GM18499 (cell line): ENCODE measurements at regions not wholly inside any gene's neighbourhood (a gene's known extent, or its start where the extent isn't known, plus 50 kb on each side); places are given as distances from the start of the nearest gene placed in this dataset.

Experiments used
- ATAC-seq: cut with Tn5 transposase; IDR thresholded peaks from one replicate; pipeline ENCODE4 v1.9.1; 2021; ENCODE audit warnings: moderate number of reproducible peaks; ENCODE audit not compliant: insufficient read depth, unreplicated experiment

DNA sequence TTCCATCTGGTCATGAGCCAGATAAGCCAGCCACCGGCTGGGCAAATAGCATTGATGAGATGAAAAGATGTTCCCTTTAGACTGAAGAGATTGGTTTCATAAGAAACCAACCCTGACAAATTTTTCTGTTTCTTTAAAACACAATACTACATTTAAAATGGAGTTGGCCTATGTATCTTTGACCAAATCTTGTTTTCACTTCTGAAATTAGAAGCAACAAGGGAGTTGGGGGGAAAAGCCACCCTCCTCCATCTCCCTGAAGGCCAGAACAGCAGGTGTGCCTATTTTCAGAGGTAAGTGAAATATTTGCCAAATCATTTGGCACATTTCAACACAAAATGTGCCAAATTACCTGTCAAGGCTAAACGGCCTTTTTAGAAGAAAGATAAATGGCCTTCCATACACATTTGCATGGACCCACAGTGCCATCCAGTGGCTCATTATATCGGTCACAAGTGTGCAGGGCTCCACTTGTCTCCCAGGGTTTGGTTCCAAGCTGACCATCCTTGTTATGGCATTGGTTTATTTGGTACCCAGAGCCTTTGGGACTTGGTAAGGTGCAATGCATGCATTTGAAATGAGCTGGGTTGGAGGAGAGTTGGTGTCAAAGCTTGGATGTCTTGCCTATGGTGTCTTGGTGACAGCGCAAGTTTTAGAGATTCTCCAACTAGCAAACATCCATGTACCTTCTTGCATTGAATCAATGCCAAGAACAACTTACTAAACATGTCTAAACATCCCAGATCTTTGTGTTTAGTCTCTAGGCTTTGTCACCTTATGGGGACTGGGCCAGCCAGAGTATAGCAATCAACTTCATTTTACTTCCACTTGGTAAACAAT is 372.0 kb upstream of the KIF2A start:
- ATAC-seq: no peak

DNA sequence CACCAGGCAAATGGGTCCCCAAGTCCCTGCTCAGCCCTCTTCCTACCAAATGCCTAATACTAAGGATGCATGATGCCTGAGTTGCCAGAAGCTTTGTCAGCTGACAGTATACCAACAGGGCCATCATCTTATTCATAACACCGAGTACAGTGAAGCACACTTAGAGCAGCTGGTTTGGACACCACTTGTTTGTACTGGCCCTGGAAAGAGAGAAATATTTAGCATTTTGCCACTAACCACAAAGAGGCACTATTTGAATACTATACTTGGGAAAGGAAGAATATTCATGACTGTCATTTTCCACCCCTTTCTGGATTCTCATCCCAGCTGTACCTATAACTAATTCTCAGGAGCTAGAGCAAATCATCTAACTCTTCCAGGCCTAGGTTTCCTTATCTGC is 364.4 kb upstream of the KIF2A start:
- no peak for ATAC-seq

DNA sequence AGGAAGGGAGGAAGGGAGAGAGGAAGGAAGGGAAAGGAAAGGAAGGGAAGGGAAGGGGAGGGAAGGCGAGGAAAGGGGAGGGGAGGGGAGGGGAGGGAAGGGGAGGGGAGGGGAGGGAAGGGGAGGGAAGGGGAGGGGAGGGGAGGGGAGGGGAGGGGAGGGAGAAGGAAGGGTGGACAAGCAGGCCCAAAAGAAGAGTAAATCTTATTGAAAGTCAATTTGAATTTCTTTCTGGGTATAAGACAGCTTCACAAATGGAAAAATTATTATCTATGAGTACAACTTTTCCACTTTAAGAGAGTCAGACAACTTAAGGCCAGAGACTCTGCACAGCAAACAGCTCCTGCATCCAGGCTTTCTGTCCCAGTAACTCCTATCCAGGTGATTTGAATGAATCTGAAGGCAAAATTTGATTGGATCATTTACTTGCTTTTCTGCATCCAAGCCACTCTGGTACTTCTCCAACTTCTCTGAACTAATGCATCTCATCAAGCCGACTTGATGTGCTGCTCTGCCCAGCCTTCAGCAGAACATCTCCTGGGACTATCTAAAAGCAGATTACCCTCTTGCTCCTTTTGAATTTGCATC is 363.4 kb upstream of the KIF2A start:
- no peak for ATAC-seq

DNA sequence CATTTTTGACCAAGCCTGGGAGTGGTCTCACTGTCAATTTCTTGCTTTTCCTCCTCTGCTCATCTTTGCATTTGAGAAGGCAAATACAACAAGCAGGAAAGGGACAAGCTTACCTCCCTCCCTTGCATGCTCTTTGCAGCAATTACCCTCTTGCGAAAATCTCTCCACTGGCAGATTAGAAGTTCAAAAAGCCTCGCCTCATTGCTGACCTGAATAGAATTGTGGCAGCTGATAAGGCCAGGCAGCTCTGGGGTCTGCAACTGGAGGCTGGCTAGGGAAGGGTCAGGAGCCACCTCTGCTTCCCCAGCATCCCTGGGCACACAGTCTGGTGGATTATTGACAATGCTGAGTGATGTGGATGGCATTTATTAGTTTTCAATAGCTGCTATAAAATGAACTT is 362.3 kb upstream of the KIF2A start:
- ATAC-seq: no peak

DNA sequence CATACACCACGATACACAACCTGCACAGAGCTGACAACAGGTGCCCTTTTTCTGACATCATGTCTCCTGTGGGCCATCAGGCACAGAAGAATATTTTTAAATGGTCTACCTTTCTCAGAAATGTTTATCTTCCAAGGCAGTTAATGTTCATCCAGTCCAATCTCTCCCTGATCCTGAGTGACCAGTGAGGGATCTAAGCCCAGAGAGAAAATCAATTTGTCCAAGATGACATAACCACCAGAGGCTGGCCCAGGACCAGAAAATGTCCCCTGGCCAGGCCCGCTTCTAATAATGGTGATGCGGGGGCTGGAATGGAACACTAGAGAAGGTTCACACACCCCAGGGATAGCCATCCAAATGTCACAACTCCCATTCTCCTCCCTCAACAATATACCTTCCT is 357.9 kb upstream of the KIF2A start:
- ATAC-seq: no peak

DNA sequence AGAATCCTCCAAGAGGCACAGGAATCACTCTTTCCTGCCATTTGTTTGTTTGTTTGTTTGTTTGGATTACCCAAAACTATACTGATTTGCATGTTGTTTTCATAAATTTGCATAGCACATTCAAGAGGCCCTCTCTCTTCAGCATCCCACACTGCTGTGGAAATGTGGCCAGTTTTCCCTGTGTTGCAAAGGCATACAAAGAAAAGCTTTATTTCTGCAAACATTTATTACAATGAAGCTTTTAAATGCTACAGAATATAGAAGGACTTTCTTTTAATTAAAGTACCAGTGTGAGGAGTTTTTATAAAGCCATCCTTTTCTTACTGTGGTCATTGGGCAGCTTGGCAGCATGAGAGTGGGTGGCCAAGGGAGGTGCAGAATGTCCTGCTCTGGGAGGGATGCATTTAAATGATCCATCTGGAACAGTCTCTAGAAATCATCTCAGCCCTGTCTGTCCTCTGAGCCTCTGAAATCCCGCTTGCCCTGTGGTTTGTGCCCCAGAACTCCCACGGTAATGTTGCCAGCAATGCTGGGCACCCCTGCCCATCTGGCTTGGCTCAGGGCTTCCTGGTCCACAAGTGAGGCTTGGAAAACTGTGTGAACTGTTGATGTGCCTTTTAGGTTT is 356.8 kb upstream of the KIF2A start:
- no peak for ATAC-seq

DNA sequence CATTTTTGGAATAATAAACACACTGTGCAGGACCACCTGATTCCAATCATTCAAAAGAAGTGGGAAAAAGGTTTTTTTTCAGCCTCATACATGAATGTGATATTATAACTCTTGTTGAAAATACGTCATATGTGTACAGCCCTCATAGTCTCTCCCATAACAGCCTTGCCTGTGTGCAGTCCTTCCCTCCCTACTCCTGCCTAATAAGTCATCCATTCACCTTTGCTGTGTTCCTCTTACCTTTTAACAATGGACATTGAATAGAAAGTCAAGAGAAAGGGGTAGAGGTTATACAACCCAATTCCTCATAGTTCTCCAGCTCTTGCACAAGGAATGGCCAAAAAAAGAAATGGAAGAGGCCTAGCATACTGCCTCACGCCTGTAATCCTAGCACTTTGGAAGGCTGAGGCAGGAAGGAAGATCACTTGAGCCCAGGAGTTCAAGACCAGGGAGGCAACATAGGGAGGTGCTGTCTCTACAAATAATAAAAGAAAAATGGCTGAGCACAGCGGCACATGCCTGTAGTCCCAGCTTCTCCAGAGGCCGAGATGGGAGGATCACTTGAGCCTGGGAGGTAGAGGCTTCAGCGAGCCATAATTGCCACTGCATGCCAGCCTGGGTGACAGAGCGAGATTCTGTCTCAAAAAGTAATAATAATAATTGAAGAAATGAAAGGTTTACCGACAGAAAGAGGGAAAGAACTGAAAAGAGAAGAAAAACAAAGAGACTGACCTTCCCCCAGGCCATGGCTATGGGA is 356.1 kb upstream of the KIF2A start:
- ATAC-seq: no peak

DNA sequence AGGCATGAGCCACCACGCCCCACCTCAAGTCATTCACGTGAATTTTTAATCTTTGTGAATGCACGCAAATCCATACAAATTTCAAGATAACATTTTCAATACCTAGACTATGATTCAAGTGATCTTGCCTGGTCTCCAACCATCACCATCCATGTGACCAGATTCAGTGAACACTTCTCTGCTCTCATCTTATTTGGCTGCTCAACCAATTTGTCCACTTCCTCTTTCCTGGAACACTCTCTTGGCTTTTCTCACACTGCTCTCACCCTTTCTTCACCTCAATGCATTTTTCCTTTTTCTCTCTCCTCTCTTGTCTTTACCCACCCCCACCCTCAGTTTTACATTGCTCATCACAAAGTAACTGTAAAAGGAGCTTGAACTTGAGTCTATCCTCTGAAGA is 354.7 kb upstream of the KIF2A start:
- ATAC-seq: no peak

DNA sequence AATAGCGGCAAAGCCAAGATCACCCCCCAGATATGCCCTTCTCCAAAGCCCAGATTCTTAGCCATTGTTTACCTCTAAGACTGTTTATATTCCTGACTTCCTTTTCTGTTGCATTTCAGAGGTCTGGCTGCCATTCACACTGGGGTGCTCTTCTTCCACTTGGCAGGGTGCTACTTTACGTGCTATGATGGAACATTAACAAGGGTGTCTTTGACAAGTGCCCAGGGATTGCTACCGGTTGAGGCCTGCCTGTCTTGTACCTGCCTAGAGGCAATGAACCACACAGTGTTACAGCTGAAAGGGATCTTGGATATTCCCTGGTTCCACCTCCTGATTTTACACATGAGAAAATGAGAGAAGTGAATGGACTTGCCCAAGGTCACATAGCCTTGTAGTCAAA is 352.1 kb upstream of the KIF2A start:
- ATAC-seq: no peak

DNA sequence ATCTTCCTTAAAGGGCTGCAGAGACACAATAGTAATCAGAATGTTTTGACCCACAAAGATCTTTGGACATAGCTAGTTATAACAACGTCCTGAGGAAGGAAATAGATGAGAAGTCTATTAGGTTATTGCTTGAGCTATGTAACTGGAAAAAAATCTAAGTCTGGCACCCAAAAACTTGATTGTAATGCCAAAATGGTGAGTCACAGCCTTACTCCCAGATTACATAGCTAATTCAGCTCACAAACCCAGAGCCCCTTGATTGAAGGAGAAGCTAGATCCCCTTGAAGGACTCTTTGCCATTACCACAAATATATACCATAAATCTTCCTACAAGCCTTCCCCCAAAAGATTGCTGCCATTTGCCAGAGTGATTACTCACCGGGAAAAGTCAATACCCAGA is 341.8 kb upstream of the KIF2A start:
- no peak for ATAC-seq

DNA sequence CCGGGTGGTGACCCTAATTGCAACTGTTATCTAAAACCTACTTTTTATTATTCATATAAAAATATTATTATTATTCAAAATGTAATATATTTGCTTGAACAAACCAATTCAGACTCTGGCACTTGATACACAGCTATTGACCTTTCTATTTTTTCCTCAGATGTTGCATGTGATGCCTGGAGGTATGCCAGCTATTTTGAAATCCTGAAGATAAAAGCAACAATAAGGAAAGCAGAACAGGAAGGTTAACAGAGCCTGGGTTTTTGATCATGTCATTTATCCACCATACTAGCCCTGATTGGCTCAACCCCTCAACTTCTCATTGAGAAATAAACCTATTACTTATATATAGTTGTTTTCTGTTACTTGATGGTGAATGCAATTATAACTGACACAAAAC is 340.9 kb upstream of the KIF2A start:
- no peak for ATAC-seq

DNA sequence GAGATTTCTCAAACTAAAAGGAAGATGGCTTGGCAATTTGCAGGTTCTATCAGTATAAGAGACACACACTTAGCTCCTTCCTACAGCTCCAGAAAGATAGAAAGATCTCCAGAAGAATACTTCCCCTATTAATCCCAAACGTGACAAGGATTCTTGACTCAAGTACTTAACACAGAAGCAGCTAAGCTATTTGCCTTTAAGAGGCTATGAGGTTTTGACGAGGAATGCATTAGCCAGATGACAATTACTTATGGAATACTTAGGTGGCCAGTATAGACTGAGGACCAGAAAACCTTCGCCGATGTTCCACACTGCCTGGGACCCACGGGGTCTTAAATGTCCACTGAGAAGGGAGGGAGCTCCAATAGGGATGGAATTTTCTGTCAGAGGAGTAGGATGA is 340.5 kb upstream of the KIF2A start:
- no peak for ATAC-seq

DNA sequence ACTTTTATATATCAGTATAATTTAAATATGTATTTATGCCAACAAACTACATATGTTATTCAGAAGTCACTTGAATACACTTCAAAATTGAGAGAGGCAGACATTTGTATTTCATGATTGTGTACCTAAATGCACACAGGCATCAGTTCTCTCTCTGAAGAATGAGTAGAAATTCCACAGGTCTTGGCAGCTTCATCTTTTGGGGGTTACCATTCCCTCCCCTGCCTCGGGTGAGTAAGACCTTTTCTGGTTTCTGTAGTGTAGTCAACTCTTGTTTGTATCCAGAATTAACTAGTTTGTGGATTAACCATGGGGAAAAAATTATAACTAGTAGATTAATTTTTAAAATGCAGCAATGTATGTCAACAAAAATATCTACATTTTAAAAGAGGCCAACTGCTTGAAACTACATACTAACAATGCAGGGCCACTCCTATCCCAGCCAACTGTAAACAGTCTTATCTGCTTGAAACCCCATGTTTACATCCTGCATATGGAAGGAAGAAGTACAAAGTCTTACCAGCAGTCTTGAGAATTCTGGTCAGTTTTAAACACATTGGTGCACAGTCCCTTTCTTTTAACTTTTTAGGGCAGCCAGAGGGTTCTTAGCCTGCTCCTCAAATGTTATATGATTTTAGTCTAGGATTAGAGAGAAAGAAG is 339.6 kb upstream of the KIF2A start:
- no peak for ATAC-seq

DNA sequence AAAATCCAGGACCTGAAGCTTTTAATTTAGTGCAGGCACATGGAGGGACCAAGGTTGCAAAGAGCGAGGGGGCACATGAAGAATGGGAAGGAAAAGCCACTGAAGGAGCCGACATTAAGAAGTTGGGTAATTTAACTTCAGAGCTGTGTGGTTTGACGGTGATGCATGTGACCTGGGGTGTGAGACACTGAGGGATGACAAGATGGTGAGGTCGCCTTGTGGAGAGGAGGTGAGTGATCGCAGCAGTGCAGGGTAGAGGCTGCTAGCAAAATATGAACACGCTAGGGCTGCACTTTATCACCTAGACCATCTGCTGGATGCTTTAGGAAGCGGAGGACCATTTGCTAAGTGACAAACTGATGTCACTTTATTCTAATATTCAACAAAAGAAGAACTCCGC is 339.0 kb upstream of the KIF2A start:
- no peak for ATAC-seq

DNA sequence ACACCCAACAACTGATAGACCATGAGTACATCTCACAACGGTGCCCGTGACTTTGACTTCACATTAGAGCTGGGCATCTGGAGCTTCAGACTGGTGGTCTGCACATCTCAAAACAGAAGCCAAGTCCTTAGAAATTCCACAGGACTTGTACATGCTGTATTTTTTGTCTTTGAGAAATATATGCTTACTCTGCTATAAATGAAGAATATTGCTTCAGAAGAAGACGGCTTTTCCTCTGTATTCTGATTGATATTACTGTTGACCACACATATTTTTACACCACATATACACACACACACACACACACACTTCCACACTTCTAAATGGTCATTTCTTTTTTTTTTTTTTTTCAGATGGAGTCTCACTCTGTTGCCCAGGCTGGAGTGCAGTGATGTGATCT is 338.3 kb upstream of the KIF2A start:
- no peak for ATAC-seq

DNA sequence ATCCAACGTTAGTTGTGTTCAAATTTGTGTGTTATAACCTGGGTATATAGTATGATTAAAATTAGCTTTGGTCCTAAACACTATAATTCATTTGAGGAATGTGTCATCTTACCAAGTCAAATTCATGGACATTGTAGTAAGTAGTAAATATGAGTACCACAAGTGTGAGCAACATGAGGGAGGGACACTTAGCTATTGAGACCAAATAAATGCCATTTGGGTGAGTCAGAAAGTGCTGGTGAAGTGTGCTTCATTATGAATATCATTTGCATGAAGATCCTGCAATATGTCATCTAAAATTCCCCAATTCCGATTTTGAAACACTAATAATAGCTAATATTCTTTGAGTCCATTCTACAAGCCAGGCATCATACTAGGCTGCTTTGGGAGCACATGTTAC is 336.7 kb upstream of the KIF2A start:
- no peak for ATAC-seq

DNA sequence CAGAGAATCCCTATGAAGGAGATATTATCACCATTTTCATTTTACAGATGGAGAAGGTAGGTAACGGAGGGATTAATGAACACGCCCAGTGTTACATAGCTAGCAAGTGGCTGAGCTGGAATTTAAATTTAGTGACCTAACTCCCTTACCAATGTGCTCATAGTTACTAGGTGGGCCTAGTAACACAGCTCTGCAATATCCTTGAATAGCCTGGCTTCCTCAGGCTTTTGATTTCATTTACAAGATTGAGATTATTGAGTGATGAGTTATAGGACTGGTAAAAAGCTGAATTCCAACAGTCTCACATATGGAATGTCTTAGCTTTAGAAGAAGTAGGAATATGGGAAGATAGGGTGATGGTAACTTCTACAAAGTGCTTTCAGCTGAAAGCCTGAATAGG is 336.3 kb upstream of the KIF2A start:
- no peak for ATAC-seq

DNA sequence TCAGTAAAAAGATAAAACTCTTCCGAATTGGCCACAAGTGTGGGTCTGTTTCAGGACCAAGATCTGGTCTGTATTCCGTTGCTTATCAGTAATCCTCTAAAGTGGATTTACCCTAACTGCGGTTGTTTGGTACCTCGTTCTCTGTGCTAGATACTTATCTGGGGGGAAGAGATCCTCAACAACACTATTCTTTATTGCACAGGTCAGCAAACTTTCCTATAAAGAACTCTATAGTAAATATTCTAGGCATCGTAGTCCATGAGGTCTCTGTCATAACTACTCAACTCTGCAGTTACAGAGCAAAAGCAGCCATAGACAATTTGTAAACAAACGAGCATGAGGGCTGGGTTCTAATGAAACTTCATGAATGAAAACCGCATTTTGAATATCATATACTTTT is 335.8 kb upstream of the KIF2A start:
- no peak for ATAC-seq

DNA sequence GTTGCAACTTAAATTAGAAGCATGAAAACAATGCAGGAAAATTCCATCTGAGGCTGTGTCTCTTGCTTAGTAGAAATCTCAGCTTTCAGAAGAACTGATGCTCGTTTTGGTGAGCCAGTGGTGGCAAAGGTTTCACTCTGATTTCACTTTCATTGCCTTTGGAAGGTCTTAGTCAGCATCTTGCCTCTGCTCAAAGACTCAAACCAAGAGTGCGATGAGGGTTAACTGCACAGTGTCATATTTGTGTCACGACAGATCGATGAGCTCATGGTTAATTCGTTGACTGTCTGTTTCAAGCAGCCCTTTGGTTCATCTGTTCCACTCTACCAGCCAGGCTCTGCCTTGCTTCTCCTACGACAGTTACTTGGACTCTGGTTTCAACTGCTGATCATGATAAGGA is 331.3 kb upstream of the KIF2A start:
- no peak for ATAC-seq

DNA sequence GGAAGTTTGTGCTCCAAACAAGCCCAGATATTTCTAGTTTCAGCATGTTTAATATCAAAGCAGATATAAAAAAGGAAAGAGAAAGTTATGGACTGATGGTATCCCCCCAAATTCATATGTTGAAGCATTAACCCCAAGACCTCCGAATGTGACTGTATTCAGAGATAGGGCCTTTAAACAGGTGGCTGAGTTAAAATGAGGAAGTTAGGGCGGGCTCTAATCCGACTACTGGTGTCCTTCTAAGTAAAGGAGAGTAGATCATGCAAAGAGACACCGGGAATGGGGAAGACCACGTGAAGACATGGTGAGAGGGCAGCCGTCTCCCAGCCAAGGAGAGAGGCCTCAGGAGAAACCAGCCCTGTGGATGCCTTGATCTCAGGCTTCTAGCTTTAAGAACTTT is 324.1 kb upstream of the KIF2A start:
- no peak for ATAC-seq

DNA sequence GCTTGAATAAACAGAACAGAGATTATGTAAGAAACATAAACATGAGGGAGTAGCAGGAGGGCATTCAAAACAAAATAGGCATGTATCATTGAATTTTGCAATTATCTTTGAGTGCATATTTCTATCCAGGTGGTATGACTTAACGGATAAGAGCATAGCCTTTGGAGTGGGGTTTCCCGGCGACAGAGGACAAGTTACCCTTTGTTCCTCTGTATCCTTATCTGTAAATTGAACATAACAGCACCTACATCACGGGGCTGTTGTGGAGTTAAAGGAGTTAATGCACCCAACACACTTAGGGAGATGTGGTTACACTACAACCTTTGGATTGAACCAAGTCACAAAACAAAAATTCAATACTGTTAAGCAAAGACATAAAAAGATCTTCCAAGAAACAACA is 314.6 kb upstream of the KIF2A start:
- no peak for ATAC-seq
